ENCODE measurements at regions not wholly inside any gene's neighbourhood (a gene's known extent, or its start where the extent isn't known, plus 50 kb on each side); places are given as distances from the start of the nearest gene placed in this dataset.
"Not testable (repeated sequence)": the region's sequence is repeated elsewhere in the genome, so short reads cannot be mapped to it uniquely, and the experiment has no call there.

DNA sequence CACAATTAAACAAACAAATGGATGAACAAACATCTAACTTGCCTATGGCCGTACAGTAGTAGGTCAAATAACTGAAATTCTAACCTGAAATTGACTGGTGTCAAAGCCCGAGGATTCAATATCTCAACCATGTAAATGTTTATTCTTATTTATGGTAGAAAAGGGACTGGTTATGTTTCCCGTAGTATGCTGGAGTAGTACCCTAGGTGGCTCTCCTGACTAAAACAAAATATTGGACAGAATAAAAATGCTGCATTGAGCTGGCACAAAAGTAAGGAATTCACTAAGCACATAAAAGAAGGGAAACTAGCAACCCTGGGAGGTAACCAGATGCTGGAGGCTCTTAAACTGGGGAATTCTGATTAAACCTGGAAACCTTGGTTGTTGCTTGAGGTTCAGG, 117.1 kb upstream of the PREP start (continued):
- TF ChIP-seq, protein P1, sequence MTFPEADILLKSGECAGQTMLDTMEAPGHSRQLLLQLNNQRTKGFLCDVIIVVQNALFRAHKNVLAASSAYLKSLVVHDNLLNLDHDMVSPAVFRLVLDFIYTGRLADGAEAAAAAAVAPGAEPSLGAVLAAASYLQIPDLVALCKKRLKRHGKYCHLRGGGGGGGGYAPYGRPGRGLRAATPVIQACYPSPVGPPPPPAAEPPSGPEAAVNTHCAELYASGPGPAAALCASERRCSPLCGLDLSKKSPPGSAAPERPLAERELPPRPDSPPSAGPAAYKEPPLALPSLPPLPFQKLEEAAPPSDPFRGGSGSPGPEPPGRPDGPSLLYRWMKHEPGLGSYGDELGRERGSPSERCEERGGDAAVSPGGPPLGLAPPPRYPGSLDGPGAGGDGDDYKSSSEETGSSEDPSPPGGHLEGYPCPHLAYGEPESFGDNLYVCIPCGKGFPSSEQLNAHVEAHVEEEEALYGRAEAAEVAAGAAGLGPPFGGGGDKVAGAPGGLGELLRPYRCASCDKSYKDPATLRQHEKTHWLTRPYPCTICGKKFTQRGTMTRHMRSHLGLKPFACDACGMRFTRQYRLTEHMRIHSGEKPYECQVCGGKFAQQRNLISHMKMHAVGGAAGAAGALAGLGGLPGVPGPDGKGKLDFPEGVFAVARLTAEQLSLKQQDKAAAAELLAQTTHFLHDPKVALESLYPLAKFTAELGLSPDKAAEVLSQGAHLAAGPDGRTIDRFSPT (tag by site-specific recombination; IDR thresholded peaks at IDR 0.05): no peak
- no peak for TF ChIP-seq ZNF560 (tag by site-specific recombination; IDR thresholded peaks at IDR 0.05; ENCODE audit: borderline replicate concordance)
- TF ChIP-seq ZFP41 (tag by site-specific recombination; IDR thresholded peaks at IDR 0.05; ENCODE audit: borderline replicate concordance): no peak
- no peak for TF ChIP-seq ZNF571 (tag by site-specific recombination; IDR thresholded peaks at IDR 0.05)
- no peak for TF ChIP-seq ZNF23 (tag by site-specific recombination; IDR thresholded peaks at IDR 0.05; ENCODE audit: borderline replicate concordance)
- no peak for TF ChIP-seq ZBTB11 (tag by site-specific recombination; conservative IDR thresholded peaks at IDR 0.05; ENCODE audit: low read depth)
- TF ChIP-seq ZNF639 (tag by site-specific recombination; IDR thresholded peaks at IDR 0.05): no peak

GRCh38 chr6:105518993-105519392, 116.1 kb upstream of the PREP start:
- peak; percentile 91 for TF ChIP-seq ZNF146 (tag by site-specific recombination; IDR thresholded peaks at IDR 0.05)

GRCh38 chr6:105515054-105515453, 112.2 kb upstream of the PREP start:
- no peak overlapping the region for H3K27ac ChIP-seq (ENCODE audit: extremely low read depth, low read depth, low read length)
- no peaks in the 10 kb centered on the region for H3K4me1 ChIP-seq (ENCODE audit: control insufficient read depth, insufficient read depth, low read length)
- ChIA-PET CTCF (no interaction called here), POLR2A (no interaction called here)
- H3K4me3 ChIP-seq (ENCODE audit: low read depth, low read length): no peak overlapping the region
- TF ChIP-seq ZNF114 (tag by site-specific recombination; IDR thresholded peaks at IDR 0.05) (no peak), ZNF202 (tag by site-specific recombination; IDR thresholded peaks at IDR 0.05; ENCODE audit: borderline replicate concordance) (no peak), ZNF16 (tag by site-specific recombination; IDR thresholded peaks at IDR 0.05; ENCODE audit: low read depth) (no peak)
- H3K36me3 ChIP-seq (ENCODE audit: control insufficient read depth in 2 of 2, insufficient read depth in 1 of 2, low read length in 2 of 2): no peaks in the 10 kb centered on the region
- no peaks in the 10 kb centered on the region for H3K9me3 ChIP-seq (ENCODE audit: control insufficient read depth, insufficient read depth, low read depth, low read length)

More at GRCh38 chr6:105518993-105519392, 116.1 kb upstream of the PREP start:
- H3K27ac ChIP-seq (ENCODE audit: extremely low read depth, low read depth, low read length); H3K9me3 ChIP-seq (ENCODE audit: control insufficient read depth, insufficient read depth, low read depth, low read length); POLR2A ChIA-PET; H3K36me3 ChIP-seq (ENCODE audit: control insufficient read depth in 2 of 2, insufficient read depth in 1 of 2, low read length in 2 of 2); H3K4me1 ChIP-seq (ENCODE audit: control insufficient read depth, insufficient read depth, low read length); H3K4me3 ChIP-seq (ENCODE audit: low read depth, low read length): not testable (repeated sequence)
- CTCF ChIA-PET: interaction anchor here (0.7 kb wide), 1 partner anchor 704 kb away, joined by 4 read pairs; no protein-coding TSS in a partner anchor

- ChIA-PET POLR2A (no interaction called here), CTCF (no interaction called here)
- Histone ChIP-seq H3K9me3 (ENCODE audit: control insufficient read depth, insufficient read depth, low read depth, low read length) (no peaks in the 10 kb centered on the region), H3K4me1 (ENCODE audit: control insufficient read depth, insufficient read depth, low read length) (no peaks in the 10 kb centered on the region), H3K36me3 (ENCODE audit: control insufficient read depth in 2 of 2, insufficient read depth in 1 of 2, low read length in 2 of 2) (no peaks in the 10 kb centered on the region), H3K4me3 (ENCODE audit: low read depth, low read length) (no peak overlapping the region), H3K27ac (ENCODE audit: extremely low read depth, low read depth, low read length) (no peak overlapping the region)
- TF ChIP-seq ZNF654 (tag by site-specific recombination; IDR thresholded peaks at IDR 0.05; ENCODE audit: low read depth) (no peak), ZNF112 (tag by site-specific recombination; IDR thresholded peaks at IDR 0.05) (no peak), ZNF140 (tag by site-specific recombination; IDR thresholded peaks at IDR 0.05) (no peak), ZBTB20 (tag by site-specific recombination; IDR thresholded peaks at IDR 0.05) (no peak), ZNF138 (tag by site-specific recombination; IDR thresholded peaks at IDR 0.05; ENCODE audit: borderline replicate concordance) (no peak), ZNF324 (tag by site-specific recombination; IDR thresholded peaks at IDR 0.05) (no peak), ZBTB17 (tag by site-specific recombination; IDR thresholded peaks at IDR 0.05) (no peak), ZNF623 (tag by site-specific recombination; IDR thresholded peaks at IDR 0.05) (no peak), ZNF768 (tag by site-specific recombination; IDR thresholded peaks at IDR 0.05) (no peak)
Observed at GRCh38 chr6:105514306-105514705, 111.4 kb upstream of the PREP start.
